SK-N-MC (cell line): ENCODE measurements at regions not wholly inside any gene's neighbourhood (a gene's known extent, or its start where the extent isn't known, plus 50 kb on each side); places are given as distances from the start of the nearest gene placed in this dataset.

Source experiments
- EZH2 ChIP-seq: fragments of 200-600 bp; sonication (generic); IDR thresholded peaks from one replicate; pipeline ENCODE4 v1.6.1; 2017; ENCODE audit warnings: antibody characterized with exemption
- FOXP2 ChIP-seq: optimal IDR thresholded peaks from 2 replicates; pipeline ENCODE3; 2011; ENCODE audit warnings: mild to moderate bottlenecking, moderate library complexity; ENCODE audit not compliant: insufficient read depth; ENCODE audit errors: extremely low read length, control extremely low read depth
- POLR2AphosphoS5 ChIP-seq: IDR thresholded peaks from 2 replicates; pipeline ENCODE4 v1.6.1; 2012; ENCODE audit warnings: mild to moderate bottlenecking, low read depth, low read length, borderline replicate concordance

DNA sequence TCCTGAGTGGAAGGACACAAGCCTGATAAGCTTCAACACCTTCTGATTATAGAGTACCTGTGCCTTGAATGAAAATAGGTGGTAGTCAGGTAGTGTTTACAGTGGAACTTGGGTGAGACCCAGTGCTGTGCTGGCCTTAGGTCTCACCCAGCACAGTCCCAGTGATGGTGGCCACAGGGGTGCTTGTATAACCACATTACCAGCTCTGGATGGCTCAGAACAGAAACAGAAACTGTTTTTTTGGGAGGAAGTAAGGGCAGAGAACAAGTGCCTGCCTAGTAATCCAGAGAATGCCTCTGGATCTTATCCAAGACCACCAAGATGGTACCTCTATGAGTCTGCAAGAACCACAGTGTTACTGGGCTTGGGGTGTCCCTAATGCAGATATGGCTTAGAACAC, 171.5 kb upstream of the DIPK2B start:
- TF ChIP-seq POLR2AphosphoS5 (no peak), EZH2 (no peak), FOXP2 (no peak)
